WTC11 (cell line): ENCODE measurements at regions not wholly inside any gene's neighbourhood (a gene's known extent, or its start where the extent isn't known, plus 50 kb on each side); places are given as distances from the start of the nearest gene placed in this dataset.

Experiments used
- ATF3 ChIP-seq: sonication (generic); formaldehyde crosslinking; conservative IDR thresholded peaks from 2 replicates; pipeline ENCODE4 v1.8.1; 2022; ENCODE audit warnings: mild to moderate bottlenecking, missing genetic modification reagents
- CREB1 ChIP-seq: sonication (generic); formaldehyde crosslinking; IDR thresholded peaks from 2 replicates; pipeline ENCODE4 v1.8.0; 2023; ENCODE audit warnings: mild to moderate bottlenecking, missing genetic modification reagents
- CTCF ChIP-seq: fragments of 200-600 bp; IDR thresholded peaks from 2 replicates; pipeline ENCODE4 v1.8.0; 2022; ENCODE audit warnings: antibody characterized with exemption
- ELF4 ChIP-seq: sonication (generic); formaldehyde crosslinking; IDR thresholded peaks from 2 replicates; pipeline ENCODE4 v1.8.1; 2022; ENCODE audit warnings: low read depth, mild to moderate bottlenecking, moderate library complexity, missing genetic modification reagents
- EMX1 ChIP-seq: fragments of 250-450 bp; sonication (Bioruptor Pico); IDR thresholded peaks from 2 replicates; pipeline ENCODE4 v1.8.0; 2021; ENCODE audit warnings: mild to moderate bottlenecking
- JAZF1 ChIP-seq: fragments of 250-450 bp; sonication (Bioruptor Pico); IDR thresholded peaks from 2 replicates; pipeline ENCODE4 v1.9.0; 2021; ENCODE audit warnings: moderate library complexity, mild to moderate bottlenecking, inconsistent platforms
- NR3C1 ChIP-seq: sonication (generic); formaldehyde crosslinking; conservative IDR thresholded peaks from 2 replicates; pipeline ENCODE4 v1.8.1; 2023; ENCODE audit warnings: low read depth, mild to moderate bottlenecking, missing genetic modification reagents
- SP1 ChIP-seq: sonication (generic); formaldehyde crosslinking; conservative IDR thresholded peaks from 2 replicates; pipeline ENCODE4 v1.8.1; 2022; ENCODE audit warnings: missing genetic modification reagents
- ZMAT4 ChIP-seq: fragments of 250-450 bp; sonication (Bioruptor Pico); IDR thresholded peaks from 2 replicates; pipeline ENCODE4 v1.9.0; 2021; ENCODE audit warnings: mild to moderate bottlenecking
- ZNF416 ChIP-seq: fragments of 250-450 bp; sonication (Bioruptor Pico); IDR thresholded peaks from 2 replicates; pipeline ENCODE4 v1.9.0; 2021; ENCODE audit warnings: mild to moderate bottlenecking, inconsistent platforms

GRCh38 chr12:4135919-4136605 lies 137.5 kb upstream of the CCND2 start:
- TF ChIP-seq ZNF416 (CRISPR knock-in tag) (no peak), JAZF1 (CRISPR knock-in tag) (no peak), CREB1 (CRISPR knock-in tag) (no peak), NR3C1 (CRISPR knock-in tag) (no peak), CTCF (no peak), ZMAT4 (no peak), SP1 (CRISPR knock-in tag) (no peak), ATF3 (CRISPR knock-in tag) (no peak), EMX1 (no peak), ELF4 (no peak)
